ENCODE measurements at regions not wholly inside any gene's neighbourhood (a gene's known extent, or its start where the extent isn't known, plus 50 kb on each side); places are given as distances from the start of the nearest gene placed in this dataset.

DNA sequence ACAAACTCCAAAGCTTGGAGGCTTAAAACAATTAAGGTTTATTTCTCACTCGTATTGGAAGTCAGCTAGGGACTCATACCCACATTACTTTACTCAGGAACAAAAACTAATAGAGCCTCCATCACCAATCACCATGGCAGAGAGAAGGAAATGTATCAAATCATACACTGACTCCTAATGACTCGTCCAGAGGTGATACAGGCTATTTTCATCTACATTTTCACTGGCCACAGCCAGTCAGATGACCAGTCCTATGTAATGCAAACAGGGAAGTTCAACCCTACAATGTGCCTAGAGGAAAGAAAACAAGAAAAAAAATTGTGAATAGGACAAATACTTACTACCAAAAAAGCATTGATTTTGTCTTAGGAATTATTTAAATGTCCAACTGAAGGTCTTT is 110.3 kb downstream of the SEC16B start:
- no peak overlapping the region for H3K27ac ChIP-seq (ENCODE audit: low read depth in 1 of 2, low read length in 2 of 2)
- WGBS = 67% methylated on average over 2 of the region's 2 CpGs
- no peaks in the 10 kb centered on the region for H3K36me3 ChIP-seq (ENCODE audit: control insufficient read depth in 4 of 4, insufficient read depth in 3 of 4, low read depth in 1 of 4, low read length in 3 of 4)
- H3K9me3 ChIP-seq (ENCODE audit: control insufficient read depth in 4 of 4, low read length in 3 of 4) = no peaks in the 10 kb centered on the region
- no peaks in the 10 kb centered on the region for H3K4me1 ChIP-seq (ENCODE audit: control insufficient read depth in 4 of 4, insufficient read depth in 4 of 4, low read length in 3 of 4)
- DNase-seq (ENCODE audit: low spot score) = no peak
- TF ChIP-seq, protein P1, sequence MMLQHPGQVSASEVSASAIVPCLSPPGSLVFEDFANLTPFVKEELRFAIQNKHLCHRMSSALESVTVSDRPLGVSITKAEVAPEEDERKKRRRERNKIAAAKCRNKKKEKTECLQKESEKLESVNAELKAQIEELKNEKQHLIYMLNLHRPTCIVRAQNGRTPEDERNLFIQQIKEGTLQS (IDR thresholded peaks at IDR 0.05) = no peak
- TF ChIP-seq YY1 (IDR thresholded peaks at IDR 0.05) (no peak), RXRA (IDR thresholded peaks at IDR 0.05) (no peak), GABPA (IDR thresholded peaks at IDR 0.05 in 1 of 2, conservative IDR thresholded peaks at IDR 0.05 in 1 of 2) (no peak), JUND (IDR thresholded peaks at IDR 0.05) (no peak), TAF1 (conservative IDR thresholded peaks at IDR 0.05) (no peak), HNF4G (IDR thresholded peaks at IDR 0.05) (no peak), RAD21 (IDR thresholded peaks at IDR 0.05) (no peak)
- TF ChIP-seq, protein P2, sequence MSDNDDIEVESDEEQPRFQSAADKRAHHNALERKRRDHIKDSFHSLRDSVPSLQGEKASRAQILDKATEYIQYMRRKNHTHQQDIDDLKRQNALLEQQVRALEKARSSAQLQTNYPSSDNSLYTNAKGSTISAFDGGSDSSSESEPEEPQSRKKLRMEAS (IDR thresholded peaks at IDR 0.05) = no peak
- TF ChIP-seq, protein P3, sequence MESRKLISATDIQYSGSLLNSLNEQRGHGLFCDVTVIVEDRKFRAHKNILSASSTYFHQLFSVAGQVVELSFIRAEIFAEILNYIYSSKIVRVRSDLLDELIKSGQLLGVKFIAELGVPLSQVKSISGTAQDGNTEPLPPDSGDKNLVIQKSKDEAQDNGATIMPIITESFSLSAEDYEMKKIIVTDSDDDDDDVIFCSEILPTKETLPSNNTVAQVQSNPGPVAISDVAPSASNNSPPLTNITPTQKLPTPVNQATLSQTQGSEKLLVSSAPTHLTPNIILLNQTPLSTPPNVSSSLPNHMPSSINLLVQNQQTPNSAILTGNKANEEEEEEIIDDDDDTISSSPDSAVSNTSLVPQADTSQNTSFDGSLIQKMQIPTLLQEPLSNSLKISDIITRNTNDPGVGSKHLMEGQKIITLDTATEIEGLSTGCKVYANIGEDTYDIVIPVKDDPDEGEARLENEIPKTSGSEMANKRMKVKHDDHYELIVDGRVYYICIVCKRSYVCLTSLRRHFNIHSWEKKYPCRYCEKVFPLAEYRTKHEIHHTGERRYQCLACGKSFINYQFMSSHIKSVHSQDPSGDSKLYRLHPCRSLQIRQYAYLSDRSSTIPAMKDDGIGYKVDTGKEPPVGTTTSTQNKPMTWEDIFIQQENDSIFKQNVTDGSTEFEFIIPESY (IDR thresholded peaks at IDR 0.05) = no peak
- H3K9ac ChIP-seq (ENCODE audit: low read depth in 1 of 2, low read length in 2 of 2) = no peak overlapping the region
- no peak overlapping the region for H3K4me3 ChIP-seq (ENCODE audit: low read depth in 1 of 3, low read length in 3 of 3)
- H3K27me3 ChIP-seq (ENCODE audit: control insufficient read depth in 4 of 4, insufficient read depth in 4 of 4, low read length in 3 of 4) = no peaks in the 10 kb centered on the region

DNA sequence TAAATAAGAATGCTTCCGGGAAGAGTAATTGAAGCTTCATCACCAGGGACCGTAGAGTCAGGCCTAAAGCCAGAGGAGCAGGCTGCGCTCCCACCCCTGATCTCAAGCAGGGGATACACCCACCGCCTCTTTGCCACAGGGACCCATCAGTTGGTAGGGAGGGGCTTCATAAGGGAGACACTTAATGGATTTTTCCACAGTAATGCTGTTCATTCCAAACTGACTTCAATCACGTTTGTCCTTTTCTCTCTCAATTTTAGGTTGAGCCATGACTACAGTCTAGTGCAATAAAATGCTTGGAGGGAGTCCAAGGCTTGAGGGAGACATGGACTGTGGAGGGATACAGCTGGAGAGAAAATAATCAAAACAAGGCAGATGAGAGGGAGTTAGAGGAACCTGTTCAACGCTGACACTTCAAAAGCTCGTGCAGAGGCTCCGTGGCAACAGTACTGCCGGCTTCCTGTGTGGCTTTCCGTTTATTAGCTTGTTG is 111.5 kb downstream of the SEC16B start:
- Histone ChIP-seq H3K9me3 (ENCODE audit: control insufficient read depth in 4 of 4, low read length in 3 of 4) (no peaks in the 10 kb centered on the region), H3K9ac (ENCODE audit: low read depth in 1 of 2, low read length in 2 of 2) (no peak overlapping the region), H3K4me3 (ENCODE audit: low read depth in 1 of 3, low read length in 3 of 3) (no peak overlapping the region), H3K27me3 (ENCODE audit: control insufficient read depth in 4 of 4, insufficient read depth in 4 of 4, low read length in 3 of 4) (no peaks in the 10 kb centered on the region), H3K27ac (ENCODE audit: low read depth in 1 of 2, low read length in 2 of 2) (no peak overlapping the region), H3K4me1 (ENCODE audit: control insufficient read depth in 4 of 4, insufficient read depth in 4 of 4, low read length in 3 of 4) (no peaks in the 10 kb centered on the region), H3K36me3 (ENCODE audit: control insufficient read depth in 4 of 4, insufficient read depth in 3 of 4, low read depth in 1 of 4, low read length in 3 of 4) (no peaks in the 10 kb centered on the region)
- 54% methylated on average over 10 of the region's 10 CpGs for WGBS
- no peak for DNase-seq (ENCODE audit: low spot score)
- no peak for TF ChIP-seq JUND (IDR thresholded peaks at IDR 0.05)
- TF ChIP-seq FOXA2 (IDR thresholded peaks at IDR 0.05) = no peak
- TF ChIP-seq EGR1 (IDR thresholded peaks at IDR 0.05; ENCODE audit: low read depth in 2 of 2) = no peak
- TF ChIP-seq FOXA1 (IDR thresholded peaks at IDR 0.05) = no peak
- no peak for TF ChIP-seq GABPA (IDR thresholded peaks at IDR 0.05 in 1 of 2, conservative IDR thresholded peaks at IDR 0.05 in 1 of 2)
- no peak for TF ChIP-seq SP1 (IDR thresholded peaks at IDR 0.05)
- TF ChIP-seq HNF4G (IDR thresholded peaks at IDR 0.05) = no peak
- no peak for TF ChIP-seq TAF1 (conservative IDR thresholded peaks at IDR 0.05)
- TF ChIP-seq, protein P4, sequence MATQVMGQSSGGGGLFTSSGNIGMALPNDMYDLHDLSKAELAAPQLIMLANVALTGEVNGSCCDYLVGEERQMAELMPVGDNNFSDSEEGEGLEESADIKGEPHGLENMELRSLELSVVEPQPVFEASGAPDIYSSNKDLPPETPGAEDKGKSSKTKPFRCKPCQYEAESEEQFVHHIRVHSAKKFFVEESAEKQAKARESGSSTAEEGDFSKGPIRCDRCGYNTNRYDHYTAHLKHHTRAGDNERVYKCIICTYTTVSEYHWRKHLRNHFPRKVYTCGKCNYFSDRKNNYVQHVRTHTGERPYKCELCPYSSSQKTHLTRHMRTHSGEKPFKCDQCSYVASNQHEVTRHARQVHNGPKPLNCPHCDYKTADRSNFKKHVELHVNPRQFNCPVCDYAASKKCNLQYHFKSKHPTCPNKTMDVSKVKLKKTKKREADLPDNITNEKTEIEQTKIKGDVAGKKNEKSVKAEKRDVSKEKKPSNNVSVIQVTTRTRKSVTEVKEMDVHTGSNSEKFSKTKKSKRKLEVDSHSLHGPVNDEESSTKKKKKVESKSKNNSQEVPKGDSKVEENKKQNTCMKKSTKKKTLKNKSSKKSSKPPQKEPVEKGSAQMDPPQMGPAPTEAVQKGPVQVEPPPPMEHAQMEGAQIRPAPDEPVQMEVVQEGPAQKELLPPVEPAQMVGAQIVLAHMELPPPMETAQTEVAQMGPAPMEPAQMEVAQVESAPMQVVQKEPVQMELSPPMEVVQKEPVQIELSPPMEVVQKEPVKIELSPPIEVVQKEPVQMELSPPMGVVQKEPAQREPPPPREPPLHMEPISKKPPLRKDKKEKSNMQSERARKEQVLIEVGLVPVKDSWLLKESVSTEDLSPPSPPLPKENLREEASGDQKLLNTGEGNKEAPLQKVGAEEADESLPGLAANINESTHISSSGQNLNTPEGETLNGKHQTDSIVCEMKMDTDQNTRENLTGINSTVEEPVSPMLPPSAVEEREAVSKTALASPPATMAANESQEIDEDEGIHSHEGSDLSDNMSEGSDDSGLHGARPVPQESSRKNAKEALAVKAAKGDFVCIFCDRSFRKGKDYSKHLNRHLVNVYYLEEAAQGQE (IDR thresholded peaks at IDR 0.05) = no peak
- no peak for TF ChIP-seq RXRA (IDR thresholded peaks at IDR 0.05)
- no peak for TF ChIP-seq HNF4A (conservative IDR thresholded peaks at IDR 0.05)
- TF ChIP-seq RAD21 (IDR thresholded peaks at IDR 0.05) = no peak
- TF ChIP-seq, protein P2 (IDR thresholded peaks at IDR 0.05) = no peak
- TF ChIP-seq, protein P1 (IDR thresholded peaks at IDR 0.05) = no peak
- TF ChIP-seq YY1 (IDR thresholded peaks at IDR 0.05) = no peak
- TF ChIP-seq, protein P5, sequence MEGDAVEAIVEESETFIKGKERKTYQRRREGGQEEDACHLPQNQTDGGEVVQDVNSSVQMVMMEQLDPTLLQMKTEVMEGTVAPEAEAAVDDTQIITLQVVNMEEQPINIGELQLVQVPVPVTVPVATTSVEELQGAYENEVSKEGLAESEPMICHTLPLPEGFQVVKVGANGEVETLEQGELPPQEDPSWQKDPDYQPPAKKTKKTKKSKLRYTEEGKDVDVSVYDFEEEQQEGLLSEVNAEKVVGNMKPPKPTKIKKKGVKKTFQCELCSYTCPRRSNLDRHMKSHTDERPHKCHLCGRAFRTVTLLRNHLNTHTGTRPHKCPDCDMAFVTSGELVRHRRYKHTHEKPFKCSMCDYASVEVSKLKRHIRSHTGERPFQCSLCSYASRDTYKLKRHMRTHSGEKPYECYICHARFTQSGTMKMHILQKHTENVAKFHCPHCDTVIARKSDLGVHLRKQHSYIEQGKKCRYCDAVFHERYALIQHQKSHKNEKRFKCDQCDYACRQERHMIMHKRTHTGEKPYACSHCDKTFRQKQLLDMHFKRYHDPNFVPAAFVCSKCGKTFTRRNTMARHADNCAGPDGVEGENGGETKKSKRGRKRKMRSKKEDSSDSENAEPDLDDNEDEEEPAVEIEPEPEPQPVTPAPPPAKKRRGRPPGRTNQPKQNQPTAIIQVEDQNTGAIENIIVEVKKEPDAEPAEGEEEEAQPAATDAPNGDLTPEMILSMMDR (IDR thresholded peaks at IDR 0.05; ENCODE audit: low read depth, low read length, missing input control) = no peak
- TF ChIP-seq, protein P3 (IDR thresholded peaks at IDR 0.05) = no peak
